Chondrocyte (in vitro differentiated cells): ENCODE measurements at regions not wholly inside any gene's neighbourhood (a gene's known extent, or its start where the extent isn't known, plus 50 kb on each side); places are given as distances from the start of the nearest gene placed in this dataset.

Experiments used
- DNase-seq: peaks from one replicate; pipeline ENCODE4 v3.0.0; 2021; ENCODE audit warnings: mixed read lengths, low spot score
- H3K27ac Mint-ChIP-seq: one replicate; pipeline ENCODE4 v1.8.0; 2021; ENCODE audit warnings: mild to moderate bottlenecking, moderate library complexity, mixed read lengths; ENCODE audit not compliant: unreplicated experiment
- H3K27me3 Mint-ChIP-seq: 2 replicates; pipeline ENCODE4 v1.8.0; 2021; ENCODE audit warnings: low read depth, mixed read lengths
- H3K36me3 Mint-ChIP-seq: 2 replicates; pipeline ENCODE4 v1.8.0; 2021; ENCODE audit warnings: low read depth, mixed read lengths
- H3K4me1 Mint-ChIP-seq: 2 replicates; pipeline ENCODE4 v1.8.0; 2021; ENCODE audit warnings: low read depth, mild to moderate bottlenecking, mixed read lengths
- H3K4me3 Mint-ChIP-seq: one replicate; pipeline ENCODE4 v1.8.0; 2021; ENCODE audit warnings: mild to moderate bottlenecking, moderate library complexity, mixed read lengths; ENCODE audit not compliant: unreplicated experiment
- H3K9me3 Mint-ChIP-seq: 2 replicates; pipeline ENCODE4 v1.8.0; 2021; ENCODE audit warnings: low read depth, mixed read lengths
- TF ChIP-seq, protein P1 (sequence below): fragments of 200-600 bp; sonication (generic); IDR thresholded peaks from 2 replicates; pipeline ENCODE4 v1.5.0; 2021; ENCODE audit warnings: antibody characterized with exemption, mild to moderate bottlenecking, moderate library complexity

DNA sequence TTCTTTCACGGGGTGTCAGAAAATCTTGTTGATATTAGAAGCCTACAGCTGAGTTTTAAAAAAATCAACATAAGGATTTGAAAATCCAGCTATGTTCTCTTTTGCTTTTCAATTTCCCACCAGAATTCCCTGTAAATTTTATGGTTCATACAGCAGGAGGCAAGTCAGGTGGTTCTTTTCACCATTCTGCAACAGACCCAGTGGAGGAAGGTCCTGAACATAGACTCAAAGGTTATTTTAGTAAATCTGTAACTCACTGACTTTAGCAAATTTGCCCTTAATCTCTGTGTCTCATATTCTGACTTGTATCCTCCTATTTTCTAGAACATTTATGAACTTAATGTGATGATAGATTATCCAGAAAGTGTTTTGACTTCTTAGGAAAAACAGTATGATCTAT lies 235.4 kb upstream of the E2F7 start:
- no peaks in the 10 kb centered on the region for H3K36me3 Mint-ChIP-seq
- DNase-seq = no peak
- H3K9me3 Mint-ChIP-seq = no peaks in the 10 kb centered on the region
- H3K4me1 Mint-ChIP-seq = peaks cover 23% of the 10 kb centered on the region
- H3K27ac Mint-ChIP-seq = peak overlapping the region; percentile 72
- H3K27me3 Mint-ChIP-seq = peaks cover 2% of the 10 kb centered on the region
- TF ChIP-seq, protein P1, sequence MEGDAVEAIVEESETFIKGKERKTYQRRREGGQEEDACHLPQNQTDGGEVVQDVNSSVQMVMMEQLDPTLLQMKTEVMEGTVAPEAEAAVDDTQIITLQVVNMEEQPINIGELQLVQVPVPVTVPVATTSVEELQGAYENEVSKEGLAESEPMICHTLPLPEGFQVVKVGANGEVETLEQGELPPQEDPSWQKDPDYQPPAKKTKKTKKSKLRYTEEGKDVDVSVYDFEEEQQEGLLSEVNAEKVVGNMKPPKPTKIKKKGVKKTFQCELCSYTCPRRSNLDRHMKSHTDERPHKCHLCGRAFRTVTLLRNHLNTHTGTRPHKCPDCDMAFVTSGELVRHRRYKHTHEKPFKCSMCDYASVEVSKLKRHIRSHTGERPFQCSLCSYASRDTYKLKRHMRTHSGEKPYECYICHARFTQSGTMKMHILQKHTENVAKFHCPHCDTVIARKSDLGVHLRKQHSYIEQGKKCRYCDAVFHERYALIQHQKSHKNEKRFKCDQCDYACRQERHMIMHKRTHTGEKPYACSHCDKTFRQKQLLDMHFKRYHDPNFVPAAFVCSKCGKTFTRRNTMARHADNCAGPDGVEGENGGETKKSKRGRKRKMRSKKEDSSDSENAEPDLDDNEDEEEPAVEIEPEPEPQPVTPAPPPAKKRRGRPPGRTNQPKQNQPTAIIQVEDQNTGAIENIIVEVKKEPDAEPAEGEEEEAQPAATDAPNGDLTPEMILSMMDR = no peak
- H3K4me3 Mint-ChIP-seq = no peak overlapping the region

DNA sequence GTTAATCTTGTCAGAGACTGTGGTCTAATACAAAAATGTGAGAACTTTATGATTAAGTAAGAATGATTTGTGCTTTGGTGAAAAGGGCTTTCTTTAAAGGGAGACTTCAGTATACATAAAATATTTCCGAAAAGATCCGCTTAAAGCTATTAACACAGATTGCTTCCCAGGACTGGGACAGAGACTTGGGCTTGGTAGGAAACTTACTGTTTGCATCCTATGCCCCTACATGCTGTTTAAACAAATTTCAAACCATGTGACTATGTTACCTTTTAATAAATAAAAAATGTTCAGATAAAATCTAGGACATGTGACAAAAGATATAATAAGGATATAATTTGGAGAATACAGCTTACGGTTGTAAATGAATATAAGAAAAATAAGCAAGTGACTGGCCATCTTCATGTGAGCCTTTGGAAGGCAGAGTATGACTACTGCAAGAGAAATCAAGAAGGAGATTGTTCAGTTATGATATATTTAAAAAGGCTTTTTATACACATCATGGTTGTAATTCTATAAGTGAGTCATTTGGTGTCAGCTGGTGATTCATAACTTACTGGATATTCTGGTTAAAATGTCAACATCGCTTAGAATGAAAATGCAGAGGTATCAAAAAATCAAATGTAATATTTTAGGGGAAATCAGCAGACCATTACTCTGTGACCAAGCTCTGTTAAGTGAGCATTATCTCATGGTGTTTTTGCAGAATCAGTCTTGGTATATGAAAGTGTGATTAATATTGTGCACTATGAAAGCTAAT lies 234.7 kb upstream of the E2F7 start:
- H3K36me3 Mint-ChIP-seq = no peaks in the 10 kb centered on the region
- no peaks in the 10 kb centered on the region for H3K9me3 Mint-ChIP-seq
- peaks cover 23% of the 10 kb centered on the region for H3K4me1 Mint-ChIP-seq
- H3K27ac Mint-ChIP-seq = peak overlapping the region; percentile 72
- H3K4me3 Mint-ChIP-seq = no peak overlapping the region
- peaks cover 2% of the 10 kb centered on the region for H3K27me3 Mint-ChIP-seq
- no peak for DNase-seq
- TF ChIP-seq, protein P1 = no peak

DNA sequence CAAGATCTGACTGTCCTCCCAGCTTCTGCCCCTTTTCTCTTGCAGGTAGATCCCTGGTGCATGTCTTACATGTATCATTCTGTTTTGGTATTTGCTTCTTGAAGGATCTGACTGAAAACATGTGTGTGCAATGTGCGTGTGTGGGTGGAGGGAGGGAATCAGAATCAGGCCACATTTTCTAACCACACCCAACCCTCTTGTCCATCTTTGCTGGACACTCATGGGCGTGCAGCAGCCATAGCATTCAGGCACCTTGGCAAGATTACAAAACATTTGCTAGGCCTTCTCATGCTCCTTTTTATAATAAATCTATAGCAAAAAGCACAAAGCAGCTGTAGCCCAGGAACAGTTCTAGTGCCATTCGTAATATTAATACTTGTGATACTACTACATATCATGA lies 233.6 kb upstream of the E2F7 start:
- no peaks in the 10 kb centered on the region for H3K36me3 Mint-ChIP-seq
- no peaks in the 10 kb centered on the region for H3K9me3 Mint-ChIP-seq
- H3K27ac Mint-ChIP-seq = no peak overlapping the region
- DNase-seq = no peak
- peaks cover 23% of the 10 kb centered on the region for H3K4me1 Mint-ChIP-seq
- TF ChIP-seq, protein P1 = no peak
- no peak overlapping the region for H3K4me3 Mint-ChIP-seq
- peaks cover 2% of the 10 kb centered on the region for H3K27me3 Mint-ChIP-seq

DNA sequence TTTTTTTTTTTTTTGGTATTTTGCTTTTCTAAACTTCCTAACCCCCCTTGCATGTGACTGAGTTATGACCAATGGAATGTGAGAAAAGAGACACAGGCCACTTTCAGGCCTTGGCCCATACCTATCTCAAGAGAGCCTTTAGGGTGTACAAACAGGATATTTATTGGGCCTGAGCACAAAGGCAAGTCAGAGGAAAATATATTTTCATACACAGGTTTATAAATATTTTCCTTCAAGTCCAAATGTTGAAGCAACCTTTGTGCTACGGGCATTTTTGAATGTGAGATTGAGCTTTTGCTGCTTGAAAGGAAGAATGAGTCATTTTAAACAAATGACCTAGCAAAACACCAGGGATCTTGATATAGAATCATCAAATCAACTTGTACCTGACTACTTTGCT lies 228.6 kb upstream of the E2F7 start:
- no peak for DNase-seq
- TF ChIP-seq, protein P1 = no peak
- Mint-ChIP-seq H3K27ac (no peak overlapping the region), H3K4me3 (no peak overlapping the region), H3K36me3 (peaks cover 5% of the 10 kb centered on the region), H3K4me1 (peaks cover 4% of the 10 kb centered on the region), H3K27me3 (peaks cover 2% of the 10 kb centered on the region), H3K9me3 (peaks cover 8% of the 10 kb centered on the region)

DNA sequence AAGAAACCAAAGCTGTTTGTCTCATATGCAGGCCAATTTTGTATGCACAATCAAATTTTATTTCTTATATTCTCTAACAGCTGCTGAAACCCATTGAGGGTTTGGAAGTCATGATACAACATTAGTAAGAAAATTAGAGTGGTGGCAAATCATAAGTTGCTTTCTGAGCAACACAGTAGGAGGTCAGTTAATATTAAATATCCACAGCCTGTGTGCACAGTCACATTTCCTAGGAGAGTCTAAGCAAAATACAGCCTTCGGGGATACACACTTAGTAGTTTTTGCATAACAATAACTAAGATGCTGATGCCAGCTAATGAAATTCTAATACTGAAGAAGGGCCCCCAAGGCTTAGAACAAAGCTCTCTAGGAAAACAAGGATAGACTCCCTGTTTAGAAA lies 209.6 kb upstream of the E2F7 start:
- TF ChIP-seq, protein P1 = no peak
- H3K9me3 Mint-ChIP-seq = no peaks in the 10 kb centered on the region
- no peak overlapping the region for H3K27ac Mint-ChIP-seq
- no peak overlapping the region for H3K4me3 Mint-ChIP-seq
- H3K36me3 Mint-ChIP-seq = no peaks in the 10 kb centered on the region
- H3K27me3 Mint-ChIP-seq = peaks cover 11% of the 10 kb centered on the region
- no peak for DNase-seq
- no peaks in the 10 kb centered on the region for H3K4me1 Mint-ChIP-seq
